PC-3 (cell line): ENCODE measurements at regions not wholly inside any gene's neighbourhood (a gene's known extent, or its start where the extent isn't known, plus 50 kb on each side); places are given as distances from the start of the nearest gene placed in this dataset.

Source experiments
- EZH2 ChIP-seq: fragments of 300-600 bp; sonication (generic); IDR thresholded peaks from one replicate; pipeline ENCODE4 v1.6.1; 2017; ENCODE audit warnings: antibody characterized with exemption, mild to moderate bottlenecking, low read length; ENCODE audit not compliant: unreplicated experiment
- EZH2phosphoT487 ChIP-seq: fragments of 300-600 bp; sonication (generic); IDR thresholded peaks from 2 replicates; pipeline ENCODE4 v1.6.1; 2018; ENCODE audit warnings: mild to moderate bottlenecking, antibody characterized with exemption, low read length, borderline replicate concordance
- TF ChIP-seq, protein P1 (sequence below): fragments of 300-600 bp; sonication (generic); conservative IDR thresholded peaks from 2 replicates; pipeline ENCODE4 v1.5.1; 2017; ENCODE audit warnings: antibody characterized with exemption, low read depth, mild to moderate bottlenecking, low read length

DNA sequence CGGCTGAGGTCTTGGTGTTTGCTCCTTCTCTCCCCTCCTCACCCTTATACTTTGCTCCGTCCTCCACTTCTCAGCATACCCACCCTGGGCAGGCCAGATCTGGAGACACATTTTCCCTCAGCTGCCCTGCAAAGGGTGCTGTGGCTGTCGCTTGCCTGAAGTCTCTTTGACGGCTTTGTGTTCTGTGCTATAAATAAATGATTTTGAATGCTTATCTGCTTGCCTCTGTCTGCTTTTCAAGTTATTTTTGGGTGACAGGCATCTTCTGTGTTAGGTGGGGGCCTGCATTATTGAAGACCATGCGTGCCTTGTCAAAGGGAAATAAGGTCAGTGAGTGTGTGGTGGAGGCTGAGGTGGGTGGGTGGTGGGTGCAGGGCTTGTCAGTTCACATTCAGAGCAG is 66.9 kb upstream of the KCND3 start:
- TF ChIP-seq, protein P1, sequence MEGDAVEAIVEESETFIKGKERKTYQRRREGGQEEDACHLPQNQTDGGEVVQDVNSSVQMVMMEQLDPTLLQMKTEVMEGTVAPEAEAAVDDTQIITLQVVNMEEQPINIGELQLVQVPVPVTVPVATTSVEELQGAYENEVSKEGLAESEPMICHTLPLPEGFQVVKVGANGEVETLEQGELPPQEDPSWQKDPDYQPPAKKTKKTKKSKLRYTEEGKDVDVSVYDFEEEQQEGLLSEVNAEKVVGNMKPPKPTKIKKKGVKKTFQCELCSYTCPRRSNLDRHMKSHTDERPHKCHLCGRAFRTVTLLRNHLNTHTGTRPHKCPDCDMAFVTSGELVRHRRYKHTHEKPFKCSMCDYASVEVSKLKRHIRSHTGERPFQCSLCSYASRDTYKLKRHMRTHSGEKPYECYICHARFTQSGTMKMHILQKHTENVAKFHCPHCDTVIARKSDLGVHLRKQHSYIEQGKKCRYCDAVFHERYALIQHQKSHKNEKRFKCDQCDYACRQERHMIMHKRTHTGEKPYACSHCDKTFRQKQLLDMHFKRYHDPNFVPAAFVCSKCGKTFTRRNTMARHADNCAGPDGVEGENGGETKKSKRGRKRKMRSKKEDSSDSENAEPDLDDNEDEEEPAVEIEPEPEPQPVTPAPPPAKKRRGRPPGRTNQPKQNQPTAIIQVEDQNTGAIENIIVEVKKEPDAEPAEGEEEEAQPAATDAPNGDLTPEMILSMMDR: no peak
- no peak for TF ChIP-seq EZH2
- TF ChIP-seq EZH2phosphoT487: no peak
